WTC11 (cell line): ENCODE measurements at regions not wholly inside any gene's neighbourhood (a gene's known extent, or its start where the extent isn't known, plus 50 kb on each side); places are given as distances from the start of the nearest gene placed in this dataset.

Experiments
- AR ChIP-seq: fragments of 250-450 bp; sonication (Bioruptor Pico); IDR thresholded peaks from 2 replicates; pipeline ENCODE4 v1.9.0; 2021; ENCODE audit warnings: mild to moderate bottlenecking
- MYBL2 ChIP-seq: sonication (generic); formaldehyde crosslinking; IDR thresholded peaks from 2 replicates; pipeline ENCODE4 v1.8.1; 2023; ENCODE audit warnings: mild to moderate bottlenecking, moderate library complexity, missing genetic modification reagents
- TF ChIP-seq, protein P1 (sequence below): fragments of 200-600 bp; IDR thresholded peaks from 2 replicates; pipeline ENCODE4 v1.8.0; 2022; ENCODE audit warnings: antibody characterized with exemption

GRCh38 chr22:22099833-22100812 lies 117.5 kb upstream of the TOP3B start:
- TF ChIP-seq, protein P1, sequence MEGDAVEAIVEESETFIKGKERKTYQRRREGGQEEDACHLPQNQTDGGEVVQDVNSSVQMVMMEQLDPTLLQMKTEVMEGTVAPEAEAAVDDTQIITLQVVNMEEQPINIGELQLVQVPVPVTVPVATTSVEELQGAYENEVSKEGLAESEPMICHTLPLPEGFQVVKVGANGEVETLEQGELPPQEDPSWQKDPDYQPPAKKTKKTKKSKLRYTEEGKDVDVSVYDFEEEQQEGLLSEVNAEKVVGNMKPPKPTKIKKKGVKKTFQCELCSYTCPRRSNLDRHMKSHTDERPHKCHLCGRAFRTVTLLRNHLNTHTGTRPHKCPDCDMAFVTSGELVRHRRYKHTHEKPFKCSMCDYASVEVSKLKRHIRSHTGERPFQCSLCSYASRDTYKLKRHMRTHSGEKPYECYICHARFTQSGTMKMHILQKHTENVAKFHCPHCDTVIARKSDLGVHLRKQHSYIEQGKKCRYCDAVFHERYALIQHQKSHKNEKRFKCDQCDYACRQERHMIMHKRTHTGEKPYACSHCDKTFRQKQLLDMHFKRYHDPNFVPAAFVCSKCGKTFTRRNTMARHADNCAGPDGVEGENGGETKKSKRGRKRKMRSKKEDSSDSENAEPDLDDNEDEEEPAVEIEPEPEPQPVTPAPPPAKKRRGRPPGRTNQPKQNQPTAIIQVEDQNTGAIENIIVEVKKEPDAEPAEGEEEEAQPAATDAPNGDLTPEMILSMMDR: no peak
- TF ChIP-seq AR (CRISPR knock-in tag): no peak
- TF ChIP-seq MYBL2 (CRISPR knock-in tag): no peak
